Neuronal stem cell (in vitro differentiated cells): ENCODE measurements at regions not wholly inside any gene's neighbourhood (a gene's known extent, or its start where the extent isn't known, plus 50 kb on each side); places are given as distances from the start of the nearest gene placed in this dataset.
A peak's percentile ranks its signal among the peaks of the same experiment; 100 is the strongest.

ENCODE experiments used
- DNase-seq: peaks from one replicate; pipeline ENCODE4 v3.0.0-alpha.2; 2013; ENCODE audit warnings: low spot score
- H2AFZ ChIP-seq: one replicate; pipeline ENCODE4 v1.6.1; 2013; ENCODE audit warnings: mild to moderate bottlenecking, low read length, inconsistent platforms
- H2AK5ac ChIP-seq: 2 replicates; pipeline ENCODE4 v1.6.1; 2013; ENCODE audit warnings: low read depth, mild to moderate bottlenecking, inconsistent platforms, low read length, moderate library complexity, mixed read lengths
- H2BK120ac ChIP-seq: 2 replicates; pipeline ENCODE4 v1.6.1; 2013; ENCODE audit warnings: low read depth, mild to moderate bottlenecking, inconsistent platforms, low read length, moderate library complexity, mixed read lengths
- H2BK12ac ChIP-seq: one replicate; pipeline ENCODE4 v1.6.1; 2013; ENCODE audit warnings: low read length, inconsistent platforms
- H2BK15ac ChIP-seq: 2 replicates; pipeline ENCODE4 v1.6.1; 2013; ENCODE audit warnings: mild to moderate bottlenecking, low read length, inconsistent platforms, mixed read lengths
- H2BK5ac ChIP-seq: one replicate; pipeline ENCODE4 v1.6.1; 2013; ENCODE audit warnings: inconsistent platforms, mild to moderate bottlenecking, low read length, moderate library complexity
- H3K14ac ChIP-seq: one replicate; pipeline ENCODE4 v1.6.1; 2013; ENCODE audit warnings: low read length, inconsistent platforms
- H3K18ac ChIP-seq: 2 replicates; pipeline ENCODE4 v1.6.1; 2013; ENCODE audit warnings: low read length, inconsistent platforms
- H3K23ac ChIP-seq: 2 replicates; pipeline ENCODE4 v1.6.1; 2013; ENCODE audit warnings: low read depth, mild to moderate bottlenecking, mixed read lengths, low read length, inconsistent platforms; ENCODE audit not compliant: poor library complexity
- H3K27ac ChIP-seq: replicated peaks from 3 replicates; pipeline ENCODE4 v1.5.1; 2013; ENCODE audit warnings: low read length, inconsistent platforms
- H3K27me3 ChIP-seq, 3 experiments: 2 replicates each; pipeline ENCODE4 v1.6.1; 2013; ENCODE audit warnings: low read length in 3 of 3, mild to moderate bottlenecking in 2 of 3, inconsistent platforms in 1 of 3, low read depth in 1 of 3, mixed read lengths in 1 of 3, moderate library complexity in 1 of 3; ENCODE audit not compliant: control insufficient read depth in 3 of 3, insufficient read depth in 3 of 3
- H3K36me3 ChIP-seq, 2 donors: replicated peaks in 1 of 2; 2 replicates each; pipeline ENCODE4 v1.6.1; 2013; ENCODE audit warnings: low read length in 2 of 2; ENCODE audit not compliant: control insufficient read depth in 2 of 2, insufficient read depth in 2 of 2
- H3K4ac ChIP-seq: 2 replicates; pipeline ENCODE4 v1.6.1; 2013; ENCODE audit warnings: inconsistent platforms, mild to moderate bottlenecking, low read length, moderate library complexity
- H3K4me1 ChIP-seq, 2 donors: 1 replicate in 1 of 2; 2 replicates in 1 of 2; pipeline ENCODE4 v1.6.1; 2013; ENCODE audit warnings: low read length in 2 of 2, low read depth in 1 of 2; ENCODE audit not compliant: control insufficient read depth in 2 of 2, insufficient read depth in 1 of 2
- H3K4me2 ChIP-seq: one replicate; pipeline ENCODE4 v1.6.1; 2013; ENCODE audit warnings: mild to moderate bottlenecking, low read length, inconsistent platforms; ENCODE audit not compliant: insufficient read depth, poor library complexity, severe bottlenecking
- H3K4me3 ChIP-seq, 2 donors: 2 replicates each; pipeline ENCODE4 v1.5.1; 2013; ENCODE audit warnings: low read length in 2 of 2, mild to moderate bottlenecking in 2 of 2, inconsistent platforms in 1 of 2, moderate library complexity in 1 of 2
- H3K79me1 ChIP-seq: one replicate; pipeline ENCODE4 v1.6.1; 2013; ENCODE audit warnings: low read depth, mild to moderate bottlenecking, inconsistent platforms, low read length, moderate library complexity
- H3K9ac ChIP-seq: one replicate; pipeline ENCODE4 v1.6.1; 2013; ENCODE audit warnings: mild to moderate bottlenecking, low read depth, low read length, inconsistent platforms; ENCODE audit not compliant: poor library complexity
- H3K9me3 ChIP-seq, 2 donors: replicated peaks in 1 of 2; 2 replicates each; pipeline versions ENCODE3 to v1.6.1; 2013; ENCODE audit warnings: low read length in 2 of 2, mild to moderate bottlenecking in 2 of 2, inconsistent platforms in 1 of 2, low read depth in 1 of 2, mixed read lengths in 1 of 2, moderate library complexity in 1 of 2; ENCODE audit not compliant: control insufficient read depth in 2 of 2, insufficient read depth in 1 of 2
- H4K8ac ChIP-seq: one replicate; pipeline ENCODE4 v1.6.1; 2013; ENCODE audit warnings: low read depth, mild to moderate bottlenecking, inconsistent platforms, low read length, moderate library complexity
- H4K91ac ChIP-seq: one replicate; pipeline ENCODE4 v1.6.1; 2013; ENCODE audit warnings: low read length, low read depth, mild to moderate bottlenecking, inconsistent platforms; ENCODE audit not compliant: poor library complexity
- WGBS, 2 donors: extraction: QIAGEN DNeasy Blood & Tissue Kit; methylation state at CpG; one replicate each; pipeline ENCODE4 v1.1.7; 2013; ENCODE audit warnings: missing lambda C conversion rate in 2 of 2, mixed read lengths in 1 of 2; ENCODE audit not compliant: insufficient read length in 2 of 2, insufficient replicate concordance in 1 of 2; ENCODE audit errors: extremely low coverage in 2 of 2; 5-methylcytosine and 5-hydroxymethylcytosine counted together

DNA sequence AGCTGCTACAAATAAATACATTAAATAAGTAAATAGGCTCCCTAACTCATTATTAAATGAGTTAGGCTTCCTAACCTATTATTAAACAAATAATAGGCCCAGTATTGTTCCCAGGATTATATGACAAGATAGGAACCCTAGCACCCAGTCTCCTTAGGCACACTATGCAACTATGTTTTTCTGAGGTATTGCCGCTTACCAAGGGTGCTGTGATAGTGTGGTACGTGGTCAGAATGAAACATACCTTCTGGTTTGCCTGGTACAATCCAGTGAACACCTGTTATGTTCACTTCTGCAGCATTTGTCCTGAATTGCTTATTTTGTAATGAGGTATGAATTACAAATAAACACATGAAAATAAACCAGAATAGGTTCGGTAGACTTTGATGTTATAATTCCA lies 375.6 kb upstream of the GBE1 start:
- Histone ChIP-seq H3K14ac (no peak overlapping the region), H3K9ac (no peak overlapping the region), H3K36me3 (no peaks in the 10 kb centered on the region), H3K9me3 (peaks cover 6 to 8% of the 10 kb centered on the region in 2 donors), H3K4ac (no peak overlapping the region), H2AFZ (no peak overlapping the region), H3K4me2 (no peak overlapping the region), H3K79me1 (no peaks in the 10 kb centered on the region), H2BK12ac (no peak overlapping the region), H3K18ac (no peak overlapping the region), H4K91ac (no peak overlapping the region), H2AK5ac (no peak overlapping the region), H4K8ac (no peak overlapping the region), H3K23ac (no peak overlapping the region), H2BK5ac (no peak overlapping the region), H3K4me3 (no peak overlapping the region), H2BK15ac (no peak overlapping the region), H3K27me3 (no peaks in the 10 kb centered on the region), H3K4me1 (no peaks in the 10 kb centered on the region), H3K27ac (no peak overlapping the region), H2BK120ac (no peak overlapping the region)
- no CpG with 5 or more reads among the region's 3 CpGs for WGBS, 2 donors
- no peak for DNase-seq

DNA sequence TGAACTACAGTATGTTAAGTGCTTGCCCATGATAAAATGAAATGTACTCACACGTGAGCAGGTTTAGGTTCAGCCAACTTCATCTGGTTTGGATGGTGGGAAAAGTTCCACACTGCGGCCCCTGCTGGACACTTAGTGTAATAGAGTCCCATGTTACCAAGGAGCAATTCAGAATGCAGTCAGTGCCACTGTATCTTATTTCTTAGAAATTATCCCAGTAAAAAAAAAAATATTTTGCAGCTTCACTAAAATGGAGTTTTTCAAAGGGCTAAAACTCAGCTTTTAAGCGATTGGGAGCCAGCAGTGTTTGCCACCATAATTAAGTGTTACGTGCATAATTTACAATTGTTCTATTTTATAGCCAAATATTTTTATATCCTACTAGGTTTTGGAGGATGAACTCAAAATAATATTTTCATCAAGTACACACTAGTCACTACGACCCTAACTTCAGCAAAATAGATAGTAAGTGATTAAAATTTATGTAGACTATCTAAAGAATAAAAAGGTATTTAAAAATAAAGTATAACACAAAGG lies 371.7 kb upstream of the GBE1 start:
- Histone ChIP-seq H4K8ac (no peak overlapping the region), H2BK5ac (no peak overlapping the region), H2BK120ac (no peak overlapping the region), H2AFZ (no peak overlapping the region), H3K27ac (no peak overlapping the region), H2BK15ac (no peak overlapping the region), H3K9ac (no peak overlapping the region), H3K14ac (no peak overlapping the region), H3K4ac (no peak overlapping the region), H3K4me2 (no peak overlapping the region), H2AK5ac (no peak overlapping the region), H3K23ac (no peak overlapping the region), H3K36me3 (no peaks in the 10 kb centered on the region), H3K4me1 (no peaks in the 10 kb centered on the region), H3K18ac (no peak overlapping the region), H3K9me3 (no peaks in the 10 kb centered on the region), H2BK12ac (no peak overlapping the region), H4K91ac (no peak overlapping the region), H3K27me3 (no peaks in the 10 kb centered on the region), H3K79me1 (no peaks in the 10 kb centered on the region), H3K4me3 (no peak overlapping the region)
- no CpG with 5 or more reads among the region's 5 CpGs for WGBS, 2 donors
- peak; percentile 45 for DNase-seq

DNA sequence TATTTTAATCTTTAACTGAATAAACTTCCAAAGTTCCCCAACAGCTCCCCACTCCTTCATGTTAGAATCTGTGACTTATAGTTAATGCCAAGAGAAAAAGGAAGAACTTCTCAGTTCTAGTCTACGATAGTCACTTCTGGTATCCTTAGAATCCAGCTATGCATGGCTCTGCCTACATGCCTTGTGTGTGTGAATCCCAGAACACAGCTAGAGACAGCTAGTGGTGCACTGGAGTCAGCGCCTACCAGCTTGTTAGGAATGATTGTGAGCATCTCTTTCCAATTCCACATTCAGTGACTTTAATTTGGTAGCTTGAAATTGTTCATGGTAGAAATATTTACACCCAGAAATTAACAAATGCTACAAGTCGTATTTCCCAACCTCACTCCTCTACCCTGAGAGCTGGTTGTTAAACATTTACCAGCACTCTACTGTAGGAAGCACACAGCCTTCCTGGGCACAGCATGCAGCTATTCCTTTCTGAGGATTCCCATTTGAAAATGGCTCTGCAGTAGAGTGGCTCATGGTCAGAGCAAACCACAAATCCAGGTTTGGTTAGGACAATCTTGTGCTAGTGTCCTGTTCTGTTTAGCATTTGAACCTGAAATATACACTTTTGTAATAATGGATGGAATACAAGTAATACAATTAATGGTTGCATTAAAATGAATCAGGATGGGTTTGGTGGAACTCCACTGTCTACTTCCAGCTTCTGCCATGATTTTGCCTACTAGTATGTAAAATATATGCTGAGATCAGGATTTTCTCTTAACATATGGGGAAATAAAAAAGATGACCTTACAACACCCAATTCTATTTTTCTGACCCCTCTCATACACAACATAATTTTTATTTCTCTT lies 371.0 kb upstream of the GBE1 start:
- no peak for DNase-seq
- no peaks in the 10 kb centered on the region for H3K27me3 ChIP-seq
- H4K91ac ChIP-seq: no peak overlapping the region
- no peaks in the 10 kb centered on the region for H3K9me3 ChIP-seq
- WGBS, 2 donors: no CpG with 5 or more reads among the region's 3 CpGs
- no peak overlapping the region for H3K4me3 ChIP-seq
- no peak overlapping the region for H3K9ac ChIP-seq
- H3K18ac ChIP-seq: no peak overlapping the region
- no peak overlapping the region for H2AFZ ChIP-seq
- no peaks in the 10 kb centered on the region for H3K79me1 ChIP-seq
- H3K23ac ChIP-seq: no peak overlapping the region
- no peak overlapping the region for H3K4me2 ChIP-seq
- no peak overlapping the region for H2BK5ac ChIP-seq
- no peak overlapping the region for H2AK5ac ChIP-seq
- no peaks in the 10 kb centered on the region for H3K36me3 ChIP-seq
- H3K4ac ChIP-seq: no peak overlapping the region
- no peaks in the 10 kb centered on the region for H3K4me1 ChIP-seq
- H2BK120ac ChIP-seq: no peak overlapping the region
- no peak overlapping the region for H4K8ac ChIP-seq
- no peak overlapping the region for H3K27ac ChIP-seq
- H3K14ac ChIP-seq: no peak overlapping the region
- H2BK12ac ChIP-seq: no peak overlapping the region
- no peak overlapping the region for H2BK15ac ChIP-seq

DNA sequence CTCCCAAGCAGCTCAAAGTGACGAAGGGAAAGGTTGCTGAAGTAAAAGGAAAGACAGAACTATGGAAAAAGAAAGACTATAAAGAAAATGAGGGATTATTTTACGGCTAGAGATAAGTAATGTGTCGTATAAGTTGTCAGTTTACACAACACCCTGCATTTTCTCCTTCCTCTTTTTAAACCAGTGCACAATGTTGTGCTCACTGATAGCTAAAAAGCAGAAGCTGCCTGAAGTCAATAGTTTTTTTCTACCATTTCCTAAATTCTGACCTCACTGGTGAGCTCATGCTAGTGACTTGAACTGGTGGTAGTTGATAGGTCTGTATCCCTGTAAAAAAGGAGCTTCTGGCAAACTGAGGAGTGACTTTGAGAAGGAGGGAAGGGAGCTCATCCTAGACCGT lies 368.6 kb upstream of the GBE1 start:
- no peak overlapping the region for H3K4me3 ChIP-seq
- H4K91ac ChIP-seq: no peak overlapping the region
- H3K4ac ChIP-seq: no peak overlapping the region
- H3K18ac ChIP-seq: no peak overlapping the region
- H2BK15ac ChIP-seq: no peak overlapping the region
- no peaks in the 10 kb centered on the region for H3K27me3 ChIP-seq
- H3K27ac ChIP-seq: no peak overlapping the region
- H2BK12ac ChIP-seq: no peak overlapping the region
- H3K4me2 ChIP-seq: no peak overlapping the region
- no peak overlapping the region for H2BK120ac ChIP-seq
- WGBS, 2 donors: no CpG with 5 or more reads among the region's 4 CpGs
- no peak overlapping the region for H3K23ac ChIP-seq
- no peaks in the 10 kb centered on the region for H3K4me1 ChIP-seq
- no peak overlapping the region for H4K8ac ChIP-seq
- no peak overlapping the region for H3K14ac ChIP-seq
- no peaks in the 10 kb centered on the region for H3K79me1 ChIP-seq
- no peak overlapping the region for H2BK5ac ChIP-seq
- DNase-seq: no peak
- H2AK5ac ChIP-seq: no peak overlapping the region
- H3K9ac ChIP-seq: no peak overlapping the region
- H3K36me3 ChIP-seq: no peaks in the 10 kb centered on the region
- H2AFZ ChIP-seq: no peak overlapping the region
- no peaks in the 10 kb centered on the region for H3K9me3 ChIP-seq
